HCT116 (cell line): ENCODE measurements at regions not wholly inside any gene's neighbourhood (a gene's known extent, or its start where the extent isn't known, plus 50 kb on each side); places are given as distances from the start of the nearest gene placed in this dataset.

Experiments used
- ATAC-seq: fragments of 200-7000 bp; cut with Tn5 transposase; 2 replicates; pipeline ENCODE4 v1.9.1; 2020; ENCODE audit warnings: mild to moderate bottlenecking, moderate library complexity
- BruUV-seq: library from RNA; stranded (reverse); fragments of 400-500 nt; replicated peaks from 2 replicates; lab custom pipeline; 2021; lab: Mats Ljungman, UMichigan
- CTCF ChIA-PET: fragments of 300-600 bp; sonication (Branson Sonifier 250); formaldehyde crosslinking; loops from one replicate; lab custom pipeline; 2021; ENCODE audit warnings: antibody characterized with exemption; lab: Charles Lee
- POLR2A ChIA-PET: fragments of 300-600, 350-600 bp; sonication (Branson Sonifier 250); formaldehyde crosslinking; loops from one replicate; lab custom pipeline; 2021; ENCODE audit warnings: antibody characterized with exemption; lab: Charles Lee
- RAD21 ChIA-PET, 2 experiments: fragments of 300-600 bp; sonication (Branson Sonifier 250); formaldehyde crosslinking; loops; one replicate each; lab custom pipeline; 2023; ENCODE audit warnings: low total read pairs in 2 of 2; ENCODE audit not compliant: uncharacterized antibody in 2 of 2, unreplicated experiment in 2 of 2, low non-redundant PET in 1 of 2; lab: Charles Lee
- DNase-seq: peaks from one replicate; pipeline ENCODE4 v3.0.0-alpha.2; 2010; ENCODE audit warnings: low read depth, low spot score
- H2AFZ ChIP-seq: fragments of 200-600 bp; shearing (Covaris generic), sonication (generic); 2 replicates; pipeline ENCODE4 v1.6.1; 2017; ENCODE audit warnings: low read depth, mixed run types, mixed read lengths, antibody characterized with exemption, low read length; ENCODE audit not compliant: poor library complexity, severe bottlenecking
- H3K27ac ChIP-seq: 2 replicates; pipeline ENCODE4 v1.5.1; 2012; ENCODE audit warnings: low read depth, low read length
- H3K27me3 ChIP-seq: fragments of 200-600 bp; sonication (generic); 2 replicates; pipeline ENCODE4 v1.6.1; 2016; ENCODE audit warnings: mixed run types, low read length, mixed read lengths; ENCODE audit not compliant: insufficient read depth
- H3K36me3 ChIP-seq, 2 experiments: fragments of 200-500 bp in 1 of 2; fragments of 200-600 bp in 1 of 2; sonication (Bioruptor generic) in 1 of 2; sonication (generic) in 1 of 2; 2 replicates each; pipeline versions ENCODE4 v1.5.1 to v1.6.1; 2014 to 2016; ENCODE audit warnings: low read length in 2 of 2, inconsistent platforms in 1 of 2, mixed read lengths in 1 of 2, mixed run types in 1 of 2; ENCODE audit not compliant: insufficient read depth in 2 of 2, control insufficient read depth in 1 of 2
- H3K4me1 ChIP-seq, 2 experiments: fragments of 200-600 bp in 1 of 2; sonication (generic) in 1 of 2; 2 replicates each; pipeline versions ENCODE4 v1.5.1 to v1.6.1; 2012 to 2017; ENCODE audit warnings: low read length in 2 of 2, inconsistent platforms in 1 of 2, mild to moderate bottlenecking in 1 of 2, mixed read lengths in 1 of 2, mixed run types in 1 of 2, moderate library complexity in 1 of 2; ENCODE audit not compliant: insufficient read depth in 2 of 2, control insufficient read depth in 1 of 2
- H3K4me2 ChIP-seq: fragments of 200-600 bp; sonication (generic); 2 replicates; pipeline ENCODE4 v1.6.1; 2017; ENCODE audit warnings: mixed run types, low read length, mixed read lengths
- H3K4me3 ChIP-seq, 2 experiments: fragments of 200-600 bp in 1 of 2; sonication (generic) in 1 of 2; replicated peaks in 1 of 2; 2 replicates each; pipeline ENCODE4 v1.5.1; 2011 to 2016; ENCODE audit warnings: low read length in 2 of 2, control low read depth in 1 of 2, low read depth in 1 of 2, mild to moderate bottlenecking in 1 of 2, mixed read lengths in 1 of 2, mixed run types in 1 of 2
- H3K79me2 ChIP-seq: fragments of 200-600 bp; sonication (generic); 2 replicates; pipeline ENCODE4 v1.6.1; 2017; ENCODE audit warnings: mild to moderate bottlenecking, mixed run types, low read length, moderate library complexity, mixed read lengths; ENCODE audit not compliant: insufficient read depth
- H3K9ac ChIP-seq: fragments of 200-600 bp; sonication (generic); 2 replicates; pipeline ENCODE4 v1.6.1; 2016; ENCODE audit warnings: low read length, mixed read lengths
- H3K9me2 ChIP-seq: fragments of 200-600 bp; sonication (generic), shearing (Covaris generic); 2 replicates; pipeline ENCODE4 v1.6.1; 2017; ENCODE audit warnings: mixed run types, mild to moderate bottlenecking, moderate library complexity; ENCODE audit not compliant: insufficient read depth
- H3K9me3 ChIP-seq, 2 experiments: fragments of 200-500 bp in 1 of 2; fragments of 200-600 bp in 1 of 2; sonication (Bioruptor generic) in 1 of 2; sonication (generic) in 1 of 2; 2 replicates each; pipeline ENCODE4 v1.6.1; 2014 to 2017; ENCODE audit warnings: low read length in 2 of 2, mixed read lengths in 2 of 2, inconsistent platforms in 1 of 2, low read depth in 1 of 2, mild to moderate bottlenecking in 1 of 2, mixed run types in 1 of 2, moderate library complexity in 1 of 2; ENCODE audit not compliant: control insufficient read depth in 1 of 2, insufficient read depth in 1 of 2
- H4K20me1 ChIP-seq: fragments of 200-600 bp; sonication (generic), shearing (Covaris generic); 2 replicates; pipeline ENCODE4 v1.6.1; 2017; ENCODE audit warnings: mixed run types, mild to moderate bottlenecking, moderate library complexity; ENCODE audit not compliant: insufficient read depth
- CBX3 ChIP-seq: IDR thresholded peaks from 2 replicates; pipeline ENCODE4 v1.6.1; 2012; ENCODE audit warnings: low read depth
- CEBPB ChIP-seq: IDR thresholded peaks from 2 replicates; pipeline ENCODE4 v1.6.1; 2012; ENCODE audit warnings: low read depth
- EGR1 ChIP-seq: IDR thresholded peaks from 2 replicates; pipeline ENCODE4 v1.6.1; 2012; ENCODE audit warnings: low read depth
- EZH2 ChIP-seq: fragments of 200-600 bp; sonication (generic); IDR thresholded peaks from 2 replicates; pipeline ENCODE4 v1.6.1; 2017; ENCODE audit warnings: antibody characterized with exemption, mixed run types
- FOSL1 ChIP-seq: IDR thresholded peaks from 2 replicates; pipeline ENCODE4 v1.6.1; 2012; ENCODE audit warnings: low read depth
- JUND ChIP-seq: IDR thresholded peaks from 2 replicates; pipeline ENCODE4 v1.6.1; 2012
- MAX ChIP-seq: IDR thresholded peaks from 2 replicates; pipeline ENCODE4 v1.6.1; 2012
- POLR2A ChIP-seq: IDR thresholded peaks from 2 replicates; pipeline ENCODE4 v1.7.0; 2011; ENCODE audit warnings: borderline replicate concordance; ENCODE audit not compliant: insufficient read depth, insufficient read length; ENCODE audit errors: extremely low read depth
- RAD21 ChIP-seq: IDR thresholded peaks from 2 replicates; pipeline ENCODE4 v1.6.1; 2012; ENCODE audit warnings: low read depth, mild to moderate bottlenecking
- SIN3A ChIP-seq: IDR thresholded peaks from 2 replicates; pipeline ENCODE4 v1.6.1; 2012; ENCODE audit warnings: low read depth
- SP1 ChIP-seq: IDR thresholded peaks from 2 replicates; pipeline ENCODE4 v1.6.1; 2012; ENCODE audit warnings: low read depth
- SRF ChIP-seq: IDR thresholded peaks from 2 replicates; pipeline ENCODE4 v1.6.1; 2012; ENCODE audit warnings: low read depth
- TCF7L2 ChIP-seq: IDR thresholded peaks from 2 replicates; pipeline ENCODE4 v1.7.0; 2011; ENCODE audit warnings: borderline replicate concordance, inconsistent platforms; ENCODE audit not compliant: insufficient read depth, insufficient read length; ENCODE audit errors: extremely low read depth
- intact Hi-C: fragments of 100-400 bp; cut with micrococcal nuclease; formaldehyde crosslinking; loops from 2 replicates; pipeline ENCODE4 v1.10.0; 2022
- TF ChIP-seq, protein P1 (sequence below): IDR thresholded peaks from 2 replicates; pipeline ENCODE4 v1.6.1; 2012; ENCODE audit warnings: low read depth
- TF ChIP-seq, protein P2 (sequence below): IDR thresholded peaks from 2 replicates; pipeline ENCODE4 v1.6.1; 2012
- TF ChIP-seq, protein P3 (sequence below), 3 experiments: fragments of 200-600 bp in 1 of 3; sonication (generic) in 1 of 3; IDR thresholded peaks in 2 of 3; conservative IDR thresholded peaks in 1 of 3; 2 replicates each; pipeline ENCODE4 v1.5.1; 2012 to 2017; ENCODE audit warnings: low read depth in 2 of 3, low read length in 2 of 3, antibody characterized with exemption in 1 of 3, borderline replicate concordance in 1 of 3, control low read depth in 1 of 3, mild to moderate bottlenecking in 1 of 3, mixed read lengths in 1 of 3, mixed run types in 1 of 3, moderate library complexity in 1 of 3; ENCODE audit not compliant: insufficient read depth in 1 of 3

- Histone ChIP-seq H3K4me2 (no peak overlapping the region), H3K27me3 (no peaks in the 10 kb centered on the region), H3K4me1 (no peaks in the 10 kb centered on the region), H3K4me3 (no peak overlapping the region), H3K9me2 (no peaks in the 10 kb centered on the region), H3K9ac (no peak overlapping the region), H3K79me2 (no peaks in the 10 kb centered on the region), H3K36me3 (no peaks in the 10 kb centered on the region)
- DNase-seq = no peak
- CTCF ChIA-PET = no interaction called here
- ATAC-seq = no peak
- RAD21 ChIA-PET = no interaction called here
- TF ChIP-seq, protein P1, sequence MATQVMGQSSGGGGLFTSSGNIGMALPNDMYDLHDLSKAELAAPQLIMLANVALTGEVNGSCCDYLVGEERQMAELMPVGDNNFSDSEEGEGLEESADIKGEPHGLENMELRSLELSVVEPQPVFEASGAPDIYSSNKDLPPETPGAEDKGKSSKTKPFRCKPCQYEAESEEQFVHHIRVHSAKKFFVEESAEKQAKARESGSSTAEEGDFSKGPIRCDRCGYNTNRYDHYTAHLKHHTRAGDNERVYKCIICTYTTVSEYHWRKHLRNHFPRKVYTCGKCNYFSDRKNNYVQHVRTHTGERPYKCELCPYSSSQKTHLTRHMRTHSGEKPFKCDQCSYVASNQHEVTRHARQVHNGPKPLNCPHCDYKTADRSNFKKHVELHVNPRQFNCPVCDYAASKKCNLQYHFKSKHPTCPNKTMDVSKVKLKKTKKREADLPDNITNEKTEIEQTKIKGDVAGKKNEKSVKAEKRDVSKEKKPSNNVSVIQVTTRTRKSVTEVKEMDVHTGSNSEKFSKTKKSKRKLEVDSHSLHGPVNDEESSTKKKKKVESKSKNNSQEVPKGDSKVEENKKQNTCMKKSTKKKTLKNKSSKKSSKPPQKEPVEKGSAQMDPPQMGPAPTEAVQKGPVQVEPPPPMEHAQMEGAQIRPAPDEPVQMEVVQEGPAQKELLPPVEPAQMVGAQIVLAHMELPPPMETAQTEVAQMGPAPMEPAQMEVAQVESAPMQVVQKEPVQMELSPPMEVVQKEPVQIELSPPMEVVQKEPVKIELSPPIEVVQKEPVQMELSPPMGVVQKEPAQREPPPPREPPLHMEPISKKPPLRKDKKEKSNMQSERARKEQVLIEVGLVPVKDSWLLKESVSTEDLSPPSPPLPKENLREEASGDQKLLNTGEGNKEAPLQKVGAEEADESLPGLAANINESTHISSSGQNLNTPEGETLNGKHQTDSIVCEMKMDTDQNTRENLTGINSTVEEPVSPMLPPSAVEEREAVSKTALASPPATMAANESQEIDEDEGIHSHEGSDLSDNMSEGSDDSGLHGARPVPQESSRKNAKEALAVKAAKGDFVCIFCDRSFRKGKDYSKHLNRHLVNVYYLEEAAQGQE = no peak
- TF ChIP-seq FOSL1 = no peak
- TF ChIP-seq, protein P2, sequence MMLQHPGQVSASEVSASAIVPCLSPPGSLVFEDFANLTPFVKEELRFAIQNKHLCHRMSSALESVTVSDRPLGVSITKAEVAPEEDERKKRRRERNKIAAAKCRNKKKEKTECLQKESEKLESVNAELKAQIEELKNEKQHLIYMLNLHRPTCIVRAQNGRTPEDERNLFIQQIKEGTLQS = no peak
- no peak for TF ChIP-seq JUND
- TF ChIP-seq SRF = no peak
- TF ChIP-seq SP1 = no peak
- no peak for TF ChIP-seq CBX3
- no peak for TF ChIP-seq EZH2
- TF ChIP-seq EGR1 = no peak
- no peak for TF ChIP-seq SIN3A
- TF ChIP-seq, protein P3, sequence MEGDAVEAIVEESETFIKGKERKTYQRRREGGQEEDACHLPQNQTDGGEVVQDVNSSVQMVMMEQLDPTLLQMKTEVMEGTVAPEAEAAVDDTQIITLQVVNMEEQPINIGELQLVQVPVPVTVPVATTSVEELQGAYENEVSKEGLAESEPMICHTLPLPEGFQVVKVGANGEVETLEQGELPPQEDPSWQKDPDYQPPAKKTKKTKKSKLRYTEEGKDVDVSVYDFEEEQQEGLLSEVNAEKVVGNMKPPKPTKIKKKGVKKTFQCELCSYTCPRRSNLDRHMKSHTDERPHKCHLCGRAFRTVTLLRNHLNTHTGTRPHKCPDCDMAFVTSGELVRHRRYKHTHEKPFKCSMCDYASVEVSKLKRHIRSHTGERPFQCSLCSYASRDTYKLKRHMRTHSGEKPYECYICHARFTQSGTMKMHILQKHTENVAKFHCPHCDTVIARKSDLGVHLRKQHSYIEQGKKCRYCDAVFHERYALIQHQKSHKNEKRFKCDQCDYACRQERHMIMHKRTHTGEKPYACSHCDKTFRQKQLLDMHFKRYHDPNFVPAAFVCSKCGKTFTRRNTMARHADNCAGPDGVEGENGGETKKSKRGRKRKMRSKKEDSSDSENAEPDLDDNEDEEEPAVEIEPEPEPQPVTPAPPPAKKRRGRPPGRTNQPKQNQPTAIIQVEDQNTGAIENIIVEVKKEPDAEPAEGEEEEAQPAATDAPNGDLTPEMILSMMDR (IDR thresholded peaks at IDR 0.05 in 2 of 3, conservative IDR thresholded peaks at IDR 0.05 in 1 of 3; ENCODE audit: borderline replicate concordance in 1 of 3, insufficient read depth in 1 of 3, low read depth in 2 of 3, low read length in 2 of 3) = no peak
- no peak for TF ChIP-seq TCF7L2
- TF ChIP-seq CEBPB = no peak
- no peak for TF ChIP-seq RAD21
- no peak for TF ChIP-seq POLR2A
- no peak for TF ChIP-seq MAX
- TF ChIP-seq, all 23 proteins: peak for 0
- no TSS peak for BruUV-seq
- H3K27ac ChIP-seq = no peak overlapping the region
- H2AFZ ChIP-seq = no peak overlapping the region
- POLR2A ChIA-PET = no interaction called here
- H4K20me1 ChIP-seq = no peaks in the 10 kb centered on the region
- H3K9me3 ChIP-seq = peaks cover 0 to 2% of the 10 kb centered on the region in 2 experiments; a peak in 1 of 4 replicates
- intact Hi-C loops = no loop called here
Measured at GRCh38 chr13:68522184-68522583, 1292.0 kb upstream of the PCDH9 start.
